H1 (cell line): ENCODE measurements at regions not wholly inside any gene's neighbourhood (a gene's known extent, or its start where the extent isn't known, plus 50 kb on each side); places are given as distances from the start of the nearest gene placed in this dataset.

Experiments
- CHD1 ChIP-seq: IDR thresholded peaks from 2 replicates; pipeline ENCODE4 v1.6.1; 2012; ENCODE audit warnings: low read depth, low read length, improper control_type of control experiment
- CHD7 ChIP-seq: fragments of 300-600 bp; sonication (generic); IDR thresholded peaks from 2 replicates; pipeline ENCODE4 v1.7.1; 2012; ENCODE audit warnings: low read length, moderate library complexity, mild to moderate bottlenecking, inconsistent platforms; ENCODE audit not compliant: insufficient replicate concordance
- CTBP2 ChIP-seq: IDR thresholded peaks from 2 replicates; pipeline ENCODE4 v1.7.0; 2011; ENCODE audit warnings: borderline replicate concordance, mild to moderate bottlenecking, moderate library complexity, mixed read lengths, low read length; ENCODE audit not compliant: insufficient read depth, insufficient read length
- EP300 ChIP-seq, 2 experiments: IDR thresholded peaks; 1 replicate in 1 of 2; 2 replicates in 1 of 2; pipeline ENCODE4 v1.6.1; 2011 to 2012; ENCODE audit warnings: low read depth in 2 of 2, low read length in 2 of 2, mild to moderate bottlenecking in 2 of 2, borderline replicate concordance in 1 of 2, inconsistent platforms in 1 of 2, moderate library complexity in 1 of 2
- HDAC2 ChIP-seq, 2 experiments: fragments of 300-600 bp in 1 of 2; sonication (generic) in 1 of 2; IDR thresholded peaks; 2 replicates each; pipeline ENCODE4 v1.6.1; 2011 to 2012; ENCODE audit warnings: low read depth in 2 of 2, low read length in 2 of 2, mild to moderate bottlenecking in 2 of 2, moderate library complexity in 2 of 2, borderline replicate concordance in 1 of 2, inconsistent platforms in 1 of 2
- JUND ChIP-seq: IDR thresholded peaks from 2 replicates; pipeline ENCODE4 v1.6.1; 2011; ENCODE audit warnings: mild to moderate bottlenecking, improper control_type of control experiment, low read length
- MAFK ChIP-seq: IDR thresholded peaks from 2 replicates; pipeline ENCODE4 v1.6.1; 2012; ENCODE audit warnings: low read depth, mild to moderate bottlenecking, improper control_type of control experiment, low read length
- POLR2A ChIP-seq, 2 experiments: IDR thresholded peaks; 1 replicate in 1 of 2; 2 replicates in 1 of 2; pipeline ENCODE4 v1.6.1; 2011; ENCODE audit warnings: low read depth in 2 of 2, low read length in 2 of 2, mild to moderate bottlenecking in 2 of 2; ENCODE audit errors: control extremely low read depth in 1 of 2
- RXRA ChIP-seq: IDR thresholded peaks from 2 replicates; pipeline ENCODE4 v1.6.1; 2011; ENCODE audit warnings: low read depth, mild to moderate bottlenecking, low read length, moderate library complexity; ENCODE audit not compliant: insufficient read depth
- SP4 ChIP-seq: IDR thresholded peaks from 2 replicates; pipeline ENCODE4 v1.6.1; 2012; ENCODE audit warnings: low read length, inconsistent platforms
- TBP ChIP-seq: IDR thresholded peaks from 2 replicates; pipeline ENCODE4 v1.6.1; 2011; ENCODE audit warnings: low read depth, low read length, improper control_type of control experiment
- TF ChIP-seq, protein P1 (sequence below): IDR thresholded peaks from 2 replicates; pipeline ENCODE4 v1.6.1; 2011; ENCODE audit warnings: low read depth, mild to moderate bottlenecking, low read length; ENCODE audit not compliant: insufficient read depth

DNA sequence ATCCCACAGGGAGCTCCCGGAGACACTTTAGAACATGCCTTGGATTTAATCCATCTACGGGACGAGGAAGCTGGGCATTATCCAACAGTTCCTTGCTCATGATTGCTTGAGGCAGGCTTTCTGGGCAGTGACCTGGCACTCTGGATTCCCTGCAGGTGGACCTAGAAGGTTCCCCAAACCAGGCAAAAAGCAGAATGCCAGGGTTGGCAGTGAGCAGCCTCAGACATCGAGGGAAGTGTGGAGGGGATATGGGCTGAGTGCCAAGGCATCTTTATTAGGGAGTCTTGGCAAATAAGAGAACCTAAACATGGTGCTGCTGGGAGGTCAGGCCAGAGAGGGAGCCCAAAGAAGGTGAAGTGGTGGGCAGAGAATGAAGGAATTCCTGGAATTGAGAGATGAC lies 158.5 kb downstream of the CD83 start (continued):
- no peak for TF ChIP-seq CHD7
- no peak for TF ChIP-seq JUND
- no peak for TF ChIP-seq MAFK
- no peak for TF ChIP-seq EP300 (IDR thresholded peaks at IDR 0.05; ENCODE audit: borderline replicate concordance in 1 of 2, low read depth in 2 of 2, low read length in 2 of 2)
- TF ChIP-seq HDAC2 (IDR thresholded peaks at IDR 0.05; ENCODE audit: borderline replicate concordance in 1 of 2, low read depth in 2 of 2, low read length in 2 of 2) = no peak
- TF ChIP-seq, protein P1, sequence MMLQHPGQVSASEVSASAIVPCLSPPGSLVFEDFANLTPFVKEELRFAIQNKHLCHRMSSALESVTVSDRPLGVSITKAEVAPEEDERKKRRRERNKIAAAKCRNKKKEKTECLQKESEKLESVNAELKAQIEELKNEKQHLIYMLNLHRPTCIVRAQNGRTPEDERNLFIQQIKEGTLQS = no peak
- TF ChIP-seq SP4 = no peak
- TF ChIP-seq TBP = no peak
- TF ChIP-seq RXRA = no peak
- no peak for TF ChIP-seq POLR2A (IDR thresholded peaks at IDR 0.05; ENCODE audit: control extremely low read depth in 1 of 2, low read depth in 2 of 2, low read length in 2 of 2)
- TF ChIP-seq CHD1 = no peak
- TF ChIP-seq CTBP2 = no peak
